RWPE1 (cell line): ENCODE measurements at regions not wholly inside any gene's neighbourhood (a gene's known extent, or its start where the extent isn't known, plus 50 kb on each side); places are given as distances from the start of the nearest gene placed in this dataset.

Experiments
- CTCF ChIA-PET: fragments of 350-600 bp; sonication (Branson Sonifier 250); formaldehyde crosslinking; extraction: SDS; loops from one replicate; lab custom pipeline; 2021; lab: Yijun Ruan, JAX
- POLR2A ChIA-PET: fragments of 400-600 bp; formaldehyde crosslinking; extraction: SDS; loops from one replicate; lab custom pipeline; 2020; ENCODE audit warnings: antibody characterized with exemption; ENCODE audit not compliant: low non-redundant PET; lab: Yijun Ruan, JAX
- DNase-seq: peaks from one replicate; pipeline ENCODE4 v3.0.0; 2012; ENCODE audit warnings: low spot score
- H3K27ac ChIP-seq: fragments of 450-650 bp; 2 replicates; pipeline ENCODE4 v1.5.1; 2017
- CTCF ChIP-seq: fragments of 450-650 bp; conservative IDR thresholded peaks from 2 replicates; pipeline ENCODE4 v1.5.1; 2017; ENCODE audit warnings: low read depth, mild to moderate bottlenecking

- CTCF ChIA-PET: interaction anchor here (0.7 kb wide), 2 partner anchors 78 to 716 kb away, joined by 3 read pairs; no protein-coding TSS in a partner anchor
- POLR2A ChIA-PET: no interaction called here
- TF ChIP-seq CTCF: no peak
- DNase-seq: no peak
- H3K27ac ChIP-seq: no peak overlapping the region
Observed at GRCh38 chr4:170662250-170662649, 572.5 kb upstream of the AADAT start.

- CTCF ChIA-PET: no interaction called here
- POLR2A ChIA-PET: no interaction called here
- H3K27ac ChIP-seq: no peak overlapping the region
- no peak for DNase-seq
- TF ChIP-seq CTCF: no peak
Observed at GRCh38 chr4:170657761-170658160, 568.0 kb upstream of the AADAT start.

GRCh38 chr4:170656506-170656905 lies 566.8 kb upstream of the AADAT start:
- TF ChIP-seq CTCF: no peak
- H3K27ac ChIP-seq: no peak overlapping the region
- POLR2A ChIA-PET: no interaction called here
- no peak for DNase-seq
- CTCF ChIA-PET: no interaction called here

- no peak overlapping the region for H3K27ac ChIP-seq
- DNase-seq: no peak
- CTCF ChIA-PET: interaction anchor here (0.6 kb wide), 1 partner anchor 23 kb away, joined by 3 read pairs; no protein-coding TSS in a partner anchor
- no peak for TF ChIP-seq CTCF
- POLR2A ChIA-PET: no interaction called here
Observed at GRCh38 chr4:170652571-170652970, 562.8 kb upstream of the AADAT start.

GRCh38 chr4:170651786-170652185 lies 562.0 kb upstream of the AADAT start:
- H3K27ac ChIP-seq: no peak overlapping the region
- ChIA-PET POLR2A (no interaction called here), CTCF (no interaction called here)
- no peak for DNase-seq
- TF ChIP-seq CTCF: no peak

- H3K27ac ChIP-seq: no peak overlapping the region
- CTCF ChIA-PET: no interaction called here
- DNase-seq: no peak
- POLR2A ChIA-PET: no interaction called here
- no peak for TF ChIP-seq CTCF
Observed at GRCh38 chr4:170627418-170627817, 537.7 kb upstream of the AADAT start.

- TF ChIP-seq CTCF: no peak
- POLR2A ChIA-PET: no interaction called here
- no peak overlapping the region for H3K27ac ChIP-seq
- CTCF ChIA-PET: no interaction called here
- DNase-seq: no peak
Observed at GRCh38 chr4:170623899-170624298, 534.1 kb upstream of the AADAT start.
